ENCODE measurements at regions not wholly inside any gene's neighbourhood (a gene's known extent, or its start where the extent isn't known, plus 50 kb on each side); places are given as distances from the start of the nearest gene placed in this dataset.
"Not testable (repeated sequence)": the region's sequence is repeated elsewhere in the genome, so short reads cannot be mapped to it uniquely, and the experiment has no call there.

GRCh38 chr12:10453-10852, 56.1 kb upstream of the IQSEC3 start:
- DNase-seq: peak in 1 of 3 donors; percentile 27
- H3K4me3 ChIP-seq (ENCODE audit: low read length); H3K4me1 ChIP-seq (ENCODE audit: control insufficient read depth, insufficient read depth, low read length); ATAC-seq; H3K27me3 ChIP-seq (ENCODE audit: control insufficient read depth, insufficient read depth); intact Hi-C loops (cut with DNase I); H3K27ac ChIP-seq (ENCODE audit: low read length); H3K9me3 ChIP-seq (ENCODE audit: control insufficient read depth, low read length): not testable (repeated sequence)
- 89% methylated on average over 29 of the region's 43 CpGs for WGBS

DNA sequence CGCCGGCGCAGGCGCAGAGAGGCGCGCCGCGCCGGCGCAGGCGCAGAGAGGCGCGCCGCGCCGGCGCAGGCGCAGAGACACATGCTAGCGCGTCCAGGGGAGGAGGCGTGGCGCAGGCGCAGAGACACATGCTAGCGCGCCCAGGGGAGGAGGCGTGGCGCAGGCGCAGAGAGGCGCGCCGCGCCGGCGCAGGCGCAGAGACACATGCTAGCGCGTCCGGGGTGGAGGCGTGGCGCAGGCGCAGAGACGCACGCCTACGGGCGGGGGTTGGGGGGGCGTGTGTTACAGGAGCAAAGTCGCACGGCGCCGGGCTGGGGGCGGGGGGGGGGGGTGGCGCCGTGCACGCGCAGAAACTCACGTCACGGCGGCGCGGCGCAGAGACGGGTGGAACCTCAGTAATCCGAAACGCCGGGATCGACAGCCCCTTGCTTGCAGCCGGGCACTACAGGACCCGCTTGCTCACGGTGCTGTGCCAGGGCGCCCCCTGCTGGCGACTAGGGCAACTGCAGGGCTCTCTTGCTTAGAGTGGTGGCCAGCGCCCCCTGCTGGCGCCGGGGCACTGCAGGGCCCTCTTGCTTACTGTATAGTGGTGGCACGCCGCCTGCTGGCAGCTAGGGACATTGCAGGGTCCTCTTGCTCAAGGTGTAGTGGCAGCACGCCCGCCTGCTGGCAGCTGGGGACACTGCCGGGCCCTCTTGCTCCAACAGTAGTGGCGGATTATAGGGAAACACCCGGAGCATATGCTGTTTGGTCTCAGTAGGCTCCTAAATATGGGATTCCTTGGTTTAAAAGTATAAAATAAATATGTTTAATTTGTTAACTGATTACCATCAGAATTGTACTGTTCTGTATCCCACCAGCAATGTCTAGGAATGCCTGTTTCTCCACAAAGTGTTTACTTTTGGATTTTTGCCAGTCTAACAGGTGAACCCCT, 55.4 kb upstream of the IQSEC3 start:
- H3K4me1 ChIP-seq (ENCODE audit: control insufficient read depth, insufficient read depth, low read length); intact Hi-C loops (cut with DNase I); H3K9me3 ChIP-seq (ENCODE audit: control insufficient read depth, low read length); H3K27me3 ChIP-seq (ENCODE audit: control insufficient read depth, insufficient read depth); H3K4me3 ChIP-seq (ENCODE audit: low read length); ATAC-seq; H3K27ac ChIP-seq (ENCODE audit: low read length): not testable (repeated sequence)
- peak in 1 of 3 donors; percentile 55 for DNase-seq
- 81% methylated on average over 56 of the region's 81 CpGs for WGBS

DNA sequence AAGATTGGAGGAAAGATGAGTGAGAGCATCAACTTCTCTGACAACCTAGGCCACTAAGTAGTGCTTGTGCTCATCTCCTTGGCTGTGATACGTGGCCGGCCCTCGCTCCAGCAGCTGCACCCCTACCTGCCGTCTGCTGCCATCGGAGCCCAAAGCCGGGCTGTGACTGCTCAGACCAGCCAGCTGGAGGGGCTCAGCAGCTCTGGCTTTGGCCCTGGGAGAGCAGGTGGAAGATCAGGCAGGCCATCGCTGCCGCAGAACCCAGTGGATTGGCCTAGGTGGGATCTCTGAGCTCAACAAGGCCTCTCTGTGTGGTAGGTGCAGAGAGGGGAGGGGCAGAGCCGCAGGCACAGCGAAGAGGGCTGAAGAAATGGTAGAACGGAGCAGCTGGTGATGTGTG, 54.3 kb upstream of the IQSEC3 start:
- DNase-seq: peak in 1 of 3 donors; percentile 51
- H3K9me3 ChIP-seq (ENCODE audit: control insufficient read depth, low read length); H3K27me3 ChIP-seq (ENCODE audit: control insufficient read depth, insufficient read depth); H3K27ac ChIP-seq (ENCODE audit: low read length); H3K4me3 ChIP-seq (ENCODE audit: low read length); H3K4me1 ChIP-seq (ENCODE audit: control insufficient read depth, insufficient read depth, low read length); intact Hi-C loops (cut with DNase I); ATAC-seq: not testable (repeated sequence)
- 95% methylated on average over 11 of the region's 11 CpGs for WGBS

GRCh38 chr12:12725-13640, 53.6 kb upstream of the IQSEC3 start:
- ATAC-seq; H3K4me3 ChIP-seq (ENCODE audit: low read length); H3K9me3 ChIP-seq (ENCODE audit: control insufficient read depth, low read length); H3K4me1 ChIP-seq (ENCODE audit: control insufficient read depth, insufficient read depth, low read length); H3K27ac ChIP-seq (ENCODE audit: low read length); H3K27me3 ChIP-seq (ENCODE audit: control insufficient read depth, insufficient read depth); intact Hi-C loops (cut with DNase I): not testable (repeated sequence)
- 77% methylated on average over 16 of the region's 16 CpGs for WGBS
- DNase-seq: peak in 1 of 3 donors; percentile 50

DNA sequence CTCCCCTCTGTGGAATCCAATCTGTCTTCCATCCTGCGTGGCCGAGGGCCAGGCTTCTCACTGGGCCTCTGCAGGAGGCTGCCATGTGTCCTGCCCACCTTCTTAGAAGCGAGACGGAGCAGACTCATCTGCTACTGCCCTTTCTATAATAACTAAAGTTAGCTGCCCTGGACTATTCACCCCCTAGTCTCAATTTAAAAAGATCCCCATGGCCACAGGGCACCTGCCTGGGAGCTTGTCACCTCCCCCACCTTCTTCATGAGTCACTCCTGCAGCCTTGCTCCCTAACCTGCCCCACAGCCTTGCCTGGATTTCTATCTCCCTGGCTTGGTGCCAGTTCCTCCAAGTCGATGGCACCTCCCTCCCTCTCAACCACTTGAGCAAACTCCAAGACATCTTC, 52.7 kb upstream of the IQSEC3 start:
- WGBS: 77% methylated on average over 4 of the region's 5 CpGs
- H3K27me3 ChIP-seq (ENCODE audit: control insufficient read depth, insufficient read depth); H3K4me1 ChIP-seq (ENCODE audit: control insufficient read depth, insufficient read depth, low read length); H3K4me3 ChIP-seq (ENCODE audit: low read length); intact Hi-C loops (cut with DNase I); H3K27ac ChIP-seq (ENCODE audit: low read length); H3K9me3 ChIP-seq (ENCODE audit: control insufficient read depth, low read length); ATAC-seq; DNase-seq: not testable (repeated sequence)

GRCh38 chr12:14696-15095, 51.9 kb upstream of the IQSEC3 start:
- H3K4me3 ChIP-seq (ENCODE audit: low read length); H3K4me1 ChIP-seq (ENCODE audit: control insufficient read depth, insufficient read depth, low read length); H3K27me3 ChIP-seq (ENCODE audit: control insufficient read depth, insufficient read depth); DNase-seq; intact Hi-C loops (cut with DNase I); H3K27ac ChIP-seq (ENCODE audit: low read length); H3K9me3 ChIP-seq (ENCODE audit: control insufficient read depth, low read length); ATAC-seq: not testable (repeated sequence)
- 88% methylated on average over 11 of the region's 12 CpGs for WGBS

DNA sequence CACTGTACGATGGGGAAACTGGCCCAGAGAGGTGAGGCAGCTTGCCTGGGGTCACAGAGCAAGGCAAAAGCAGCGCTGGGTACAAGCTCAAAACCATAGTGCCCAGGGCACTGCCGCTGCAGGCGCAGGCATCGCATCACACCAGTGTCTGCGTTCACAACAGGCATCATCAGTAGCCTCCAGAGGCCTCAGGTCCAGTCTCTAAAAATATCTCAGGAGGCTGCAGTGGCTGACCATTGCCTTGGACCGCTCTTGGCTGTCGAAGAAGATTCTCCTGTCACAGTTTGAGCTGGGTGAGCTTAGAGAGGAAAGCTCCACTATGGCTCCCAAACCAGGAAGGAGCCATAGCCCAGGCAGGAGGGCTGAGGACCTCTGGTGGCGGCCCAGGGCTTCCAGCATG, 51.2 kb upstream of the IQSEC3 start:
- H3K27ac ChIP-seq (ENCODE audit: low read length); ATAC-seq; H3K4me1 ChIP-seq (ENCODE audit: control insufficient read depth, insufficient read depth, low read length); intact Hi-C loops (cut with DNase I); H3K9me3 ChIP-seq (ENCODE audit: control insufficient read depth, low read length); DNase-seq; H3K27me3 ChIP-seq (ENCODE audit: control insufficient read depth, insufficient read depth); H3K4me3 ChIP-seq (ENCODE audit: low read length): not testable (repeated sequence)
- WGBS: 90% methylated on average over 7 of the region's 9 CpGs

GRCh38 chr12:16019-16418, 50.5 kb upstream of the IQSEC3 start:
- DNase-seq; intact Hi-C loops (cut with DNase I); H3K4me1 ChIP-seq (ENCODE audit: control insufficient read depth, insufficient read depth, low read length); H3K9me3 ChIP-seq (ENCODE audit: control insufficient read depth, low read length); H3K4me3 ChIP-seq (ENCODE audit: low read length); ATAC-seq; H3K27me3 ChIP-seq (ENCODE audit: control insufficient read depth, insufficient read depth); H3K27ac ChIP-seq (ENCODE audit: low read length): not testable (repeated sequence)
- WGBS: 83% methylated on average over 6 of the region's 9 CpGs

DNA sequence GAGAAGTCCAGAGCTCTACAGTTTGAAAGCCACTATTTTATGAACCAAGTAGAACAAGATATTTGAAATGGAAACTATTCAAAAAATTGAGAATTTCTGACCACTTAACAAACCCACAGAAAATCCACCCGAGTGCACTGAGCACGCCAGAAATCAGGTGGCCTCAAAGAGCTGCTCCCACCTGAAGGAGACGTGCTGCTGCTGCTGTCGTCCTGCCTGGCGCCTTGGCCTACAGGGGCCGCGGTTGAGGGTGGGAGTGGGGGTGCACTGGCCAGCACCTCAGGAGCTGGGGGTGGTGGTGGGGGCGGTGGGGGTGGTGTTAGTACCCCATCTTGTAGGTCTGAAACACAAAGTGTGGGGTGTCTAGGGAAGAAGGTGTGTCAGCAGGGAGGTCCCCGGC, 50.0 kb upstream of the IQSEC3 start:
- H3K9me3 ChIP-seq (ENCODE audit: control insufficient read depth, low read length); ATAC-seq; intact Hi-C loops (cut with DNase I); H3K4me1 ChIP-seq (ENCODE audit: control insufficient read depth, insufficient read depth, low read length); H3K27me3 ChIP-seq (ENCODE audit: control insufficient read depth, insufficient read depth); DNase-seq; H3K27ac ChIP-seq (ENCODE audit: low read length); H3K4me3 ChIP-seq (ENCODE audit: low read length): not testable (repeated sequence)
- 89% methylated on average over 8 of the region's 9 CpGs for WGBS

Data from right cardiac atrium (tissue), 5 donors.